GM19372 (cell line): ENCODE measurements at regions not wholly inside any gene's neighbourhood (a gene's known extent, or its start where the extent isn't known, plus 50 kb on each side); places are given as distances from the start of the nearest gene placed in this dataset.

Source experiments
- ATAC-seq: cut with Tn5 transposase; IDR thresholded peaks from one replicate; pipeline ENCODE4 v1.9.1; 2021; ENCODE audit warnings: mild to moderate bottlenecking, low read depth, moderate library complexity; ENCODE audit not compliant: unreplicated experiment

DNA sequence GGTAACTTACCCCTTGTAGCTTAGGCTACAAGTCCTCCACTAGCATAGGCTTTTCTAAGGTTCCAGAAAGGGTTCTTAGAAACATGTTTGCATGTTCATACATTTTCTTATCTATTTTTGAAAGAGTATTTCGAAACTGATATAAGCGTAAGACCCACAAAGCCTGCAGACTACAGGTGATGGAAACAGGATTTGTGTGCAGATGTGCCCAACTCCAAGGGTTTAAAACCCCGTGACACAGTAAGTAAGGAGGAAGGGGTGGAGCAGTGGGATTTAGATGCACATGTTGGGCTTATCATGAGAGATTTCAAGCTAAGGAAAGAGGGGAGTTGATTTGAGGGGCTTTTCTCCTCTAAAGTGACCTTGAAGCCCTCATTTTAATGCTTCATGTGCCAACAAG, 164.7 kb downstream of the LTN1 start:
- ATAC-seq: no peak

DNA sequence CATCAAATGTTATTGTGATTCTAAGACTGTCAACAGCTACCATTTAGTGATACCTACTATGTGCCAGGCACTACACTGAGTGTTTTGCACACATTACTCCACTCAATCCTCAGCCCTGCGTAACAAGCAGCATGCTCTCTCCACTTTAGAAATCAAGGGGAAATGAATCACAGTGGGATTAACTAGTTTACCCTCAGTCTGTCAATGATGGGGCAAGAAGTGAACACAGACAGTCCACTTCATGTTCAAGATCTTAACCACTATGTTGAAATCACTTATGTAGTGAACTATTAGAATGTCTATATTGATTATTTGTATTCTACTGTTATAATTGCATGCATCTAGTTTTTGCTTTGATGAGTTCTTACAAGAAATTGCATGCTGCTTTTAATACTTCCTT, 165.3 kb downstream of the LTN1 start:
- ATAC-seq: no peak

DNA sequence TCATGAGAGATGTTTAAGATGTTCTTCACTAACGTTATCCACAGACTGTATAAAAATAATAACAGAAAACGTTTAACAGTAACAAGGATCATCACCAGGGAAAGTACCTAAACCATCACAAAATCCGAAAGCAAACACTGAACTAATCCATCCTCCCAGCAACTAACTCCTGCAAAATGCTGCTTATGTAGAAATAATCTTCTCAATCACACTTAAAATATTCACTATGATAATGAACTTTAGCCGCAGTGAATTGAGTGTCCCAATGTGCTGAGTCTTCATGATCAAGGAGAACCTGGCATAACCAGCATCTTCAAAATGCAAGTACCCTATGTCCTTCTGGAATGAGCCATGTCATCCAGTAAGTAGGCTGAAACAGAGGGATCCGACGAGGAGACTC, 166.1 kb downstream of the LTN1 start:
- no peak for ATAC-seq

DNA sequence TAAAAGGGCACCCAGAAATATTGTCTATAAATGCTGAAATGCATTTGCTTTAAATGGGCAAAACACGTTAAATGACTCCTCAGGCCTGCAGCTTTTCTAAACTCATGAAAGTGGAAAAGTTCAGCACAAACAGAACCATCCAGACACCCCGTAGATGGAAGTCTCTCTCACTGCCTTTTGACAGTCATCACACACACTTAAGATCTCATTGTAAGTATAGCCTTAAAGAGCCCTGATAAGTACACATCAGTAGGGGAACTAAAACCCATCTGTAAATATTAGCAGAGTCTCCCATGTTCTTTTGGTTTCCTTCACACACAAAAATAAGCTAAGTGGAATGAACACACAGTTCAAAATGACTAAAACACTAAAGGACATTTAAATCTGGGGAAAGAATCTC, 166.7 kb downstream of the LTN1 start:
- ATAC-seq: no peak

DNA sequence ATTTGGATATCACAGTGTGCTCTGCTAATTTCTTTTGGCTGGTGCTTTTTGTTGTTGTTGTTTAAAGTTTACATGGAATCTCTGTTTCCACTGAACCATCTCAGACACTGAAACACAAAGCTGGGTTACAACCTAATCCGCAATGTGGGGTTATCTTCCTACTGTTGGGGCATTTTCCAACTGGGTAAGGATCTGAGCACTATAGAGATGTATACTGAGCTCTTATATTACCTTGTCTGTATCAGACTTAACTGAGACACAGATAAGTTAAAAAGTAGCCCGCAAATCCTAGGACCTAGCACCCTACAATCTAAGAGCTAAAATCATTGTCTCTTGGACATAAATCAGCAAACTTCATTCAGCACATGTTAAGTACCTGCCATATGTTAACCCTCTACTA, 169.2 kb downstream of the LTN1 start:
- no peak for ATAC-seq

DNA sequence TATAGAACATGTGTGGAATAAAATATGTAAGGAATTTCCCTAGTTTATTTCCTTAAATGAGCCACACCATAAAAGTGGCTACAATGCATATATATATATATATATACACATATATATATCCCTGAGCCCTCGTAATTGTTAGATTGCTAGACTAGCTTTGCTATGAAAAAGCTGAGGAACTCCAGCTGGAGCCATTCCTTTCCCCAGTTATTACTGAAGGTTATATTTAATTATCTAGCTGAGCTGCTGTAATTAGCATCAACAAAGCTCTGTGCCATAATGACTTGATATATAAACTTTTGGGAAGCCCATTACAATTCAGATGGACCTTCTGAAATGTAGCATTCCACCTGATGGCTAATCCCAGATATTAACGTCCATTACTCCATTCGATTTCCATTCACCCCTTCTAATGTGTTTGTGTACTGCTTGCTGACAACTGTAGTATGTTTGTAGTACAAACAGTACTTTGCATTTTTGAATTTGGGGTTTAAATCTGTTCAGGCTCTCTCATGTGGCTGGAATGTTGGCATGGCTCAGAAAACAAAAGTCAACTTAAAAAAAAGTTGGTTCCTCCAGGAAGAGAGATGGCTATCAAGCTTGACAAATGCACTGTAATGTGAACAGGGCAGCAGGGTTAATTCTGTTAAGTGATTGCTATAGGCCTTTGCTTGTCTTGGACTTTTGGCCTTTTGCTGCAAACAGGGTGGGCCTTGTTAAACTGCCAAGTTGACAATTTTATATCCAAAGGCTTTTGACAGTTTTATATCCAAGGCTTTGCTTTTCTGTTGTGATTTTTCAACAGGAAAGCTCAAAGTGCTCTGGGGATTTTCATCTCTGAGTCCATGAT, 170.0 kb downstream of the LTN1 start:
- ATAC-seq: no peak

DNA sequence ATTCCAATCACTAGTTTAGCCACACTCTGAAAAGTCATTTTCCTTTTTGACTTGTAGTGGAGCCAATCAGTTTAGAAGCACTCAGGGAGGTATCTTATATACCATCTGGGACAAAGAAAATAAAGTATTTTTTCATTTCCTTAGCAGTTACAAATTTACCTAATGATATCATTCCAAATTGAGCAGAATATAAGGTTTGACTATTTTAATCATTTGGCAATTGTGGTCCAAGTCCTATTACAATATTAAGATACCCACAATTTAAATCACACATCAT, 170.6 kb downstream of the LTN1 start:
- ATAC-seq: no peak

DNA sequence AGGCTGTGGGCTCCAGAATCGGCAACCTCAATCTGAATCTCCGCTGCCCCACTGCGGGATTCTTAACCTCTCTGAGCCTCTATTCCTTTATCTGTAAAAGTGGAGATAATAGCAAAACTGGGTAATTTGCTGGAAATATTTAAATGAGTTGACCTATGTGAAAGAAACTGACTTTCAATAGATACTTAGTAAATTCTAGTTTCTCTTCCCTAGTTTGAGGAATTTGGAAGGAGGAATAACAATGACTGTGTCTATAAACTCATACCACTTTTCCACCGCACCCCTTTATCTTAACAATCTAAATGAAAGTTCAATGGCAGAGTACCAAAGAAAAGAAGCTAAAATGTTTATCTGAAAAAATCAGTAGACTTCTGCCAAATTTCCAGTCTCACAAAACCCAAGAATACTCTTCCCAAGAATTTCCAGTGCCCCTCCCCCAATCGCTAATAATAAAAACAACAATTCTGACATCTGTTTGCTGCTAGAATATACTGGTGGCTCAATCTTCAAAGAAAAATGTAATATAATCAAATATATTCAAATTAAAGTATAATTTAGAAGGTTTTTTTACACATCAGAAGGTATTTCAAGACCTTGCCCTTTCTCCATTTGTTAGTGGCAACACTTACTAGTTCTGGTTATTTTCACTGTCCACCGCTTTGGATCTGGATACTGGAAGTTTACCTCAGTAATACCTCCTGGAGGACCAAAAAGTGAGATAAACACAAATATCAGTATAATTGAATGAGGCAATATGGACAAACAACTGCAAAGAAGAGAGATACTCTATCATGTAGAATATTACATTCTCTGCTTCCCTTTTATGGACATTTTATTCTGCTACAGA, 171.2 kb downstream of the LTN1 start:
- no peak for ATAC-seq

DNA sequence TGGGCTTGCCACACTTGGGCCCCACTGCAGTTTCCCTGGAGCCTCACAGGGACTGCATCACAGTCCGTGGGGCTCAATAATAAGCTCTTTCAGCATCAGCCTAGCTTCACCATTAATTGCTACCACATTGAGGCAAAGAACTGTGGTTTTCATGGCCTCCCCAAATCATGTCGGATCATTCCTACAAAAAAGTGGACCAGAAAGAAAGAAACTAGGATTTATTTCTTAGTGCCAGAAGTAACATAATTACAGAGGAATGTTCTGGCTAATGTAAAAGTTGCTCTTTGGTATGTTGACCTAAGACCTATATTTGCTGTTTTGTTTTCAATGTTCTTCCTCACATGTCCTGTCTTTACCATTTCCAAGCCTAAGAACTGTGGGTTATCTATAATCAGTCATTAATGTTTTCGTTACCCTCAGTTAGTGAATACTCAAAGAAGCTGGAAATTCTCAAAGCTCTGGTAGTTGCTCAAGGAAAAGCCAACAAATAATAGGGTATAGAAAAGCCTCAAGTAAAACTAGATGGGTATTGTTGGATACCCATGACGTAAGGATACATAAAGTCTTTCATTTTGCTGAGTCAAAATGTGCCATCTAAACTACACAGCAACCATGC, 173.9 kb downstream of the LTN1 start:
- ATAC-seq: no peak

DNA sequence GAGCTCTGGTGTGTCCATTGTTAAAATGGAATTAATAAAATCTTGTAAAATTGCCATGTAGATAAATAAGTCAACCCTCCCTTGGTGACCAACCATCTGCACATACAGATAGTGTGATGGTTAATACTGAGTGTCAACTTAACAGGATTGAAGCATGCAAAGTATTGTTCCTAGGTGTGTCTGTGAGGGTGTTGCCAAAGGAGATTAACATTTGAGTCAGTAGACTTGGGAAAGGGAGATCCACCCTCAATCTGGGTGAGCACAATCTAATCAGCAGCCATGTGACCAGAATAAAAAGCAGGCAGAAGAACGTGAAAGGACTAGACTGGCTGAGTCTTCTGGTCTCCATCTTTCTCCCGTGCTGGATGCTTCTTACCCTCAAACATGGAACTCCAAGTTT, 174.8 kb downstream of the LTN1 start:
- no peak for ATAC-seq

DNA sequence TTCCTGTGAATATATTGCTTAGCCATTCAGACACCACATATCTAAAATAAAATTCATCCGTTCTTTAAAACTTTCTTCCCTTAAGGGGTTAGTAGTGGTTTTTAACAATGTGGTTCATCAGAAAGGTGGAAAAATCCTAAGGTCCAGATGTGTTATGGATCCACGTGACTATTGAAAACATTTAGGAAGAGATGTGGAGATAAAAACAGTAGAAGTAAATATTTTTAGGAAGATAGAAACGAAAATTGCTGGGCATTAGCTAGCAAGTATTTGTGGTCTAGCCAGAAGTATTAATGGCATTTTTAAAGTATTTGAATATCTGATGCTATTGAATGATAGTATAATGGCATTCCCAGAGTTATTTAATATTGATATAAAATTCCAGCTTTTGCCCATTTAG, 180.8 kb downstream of the LTN1 start:
- ATAC-seq: no peak

DNA sequence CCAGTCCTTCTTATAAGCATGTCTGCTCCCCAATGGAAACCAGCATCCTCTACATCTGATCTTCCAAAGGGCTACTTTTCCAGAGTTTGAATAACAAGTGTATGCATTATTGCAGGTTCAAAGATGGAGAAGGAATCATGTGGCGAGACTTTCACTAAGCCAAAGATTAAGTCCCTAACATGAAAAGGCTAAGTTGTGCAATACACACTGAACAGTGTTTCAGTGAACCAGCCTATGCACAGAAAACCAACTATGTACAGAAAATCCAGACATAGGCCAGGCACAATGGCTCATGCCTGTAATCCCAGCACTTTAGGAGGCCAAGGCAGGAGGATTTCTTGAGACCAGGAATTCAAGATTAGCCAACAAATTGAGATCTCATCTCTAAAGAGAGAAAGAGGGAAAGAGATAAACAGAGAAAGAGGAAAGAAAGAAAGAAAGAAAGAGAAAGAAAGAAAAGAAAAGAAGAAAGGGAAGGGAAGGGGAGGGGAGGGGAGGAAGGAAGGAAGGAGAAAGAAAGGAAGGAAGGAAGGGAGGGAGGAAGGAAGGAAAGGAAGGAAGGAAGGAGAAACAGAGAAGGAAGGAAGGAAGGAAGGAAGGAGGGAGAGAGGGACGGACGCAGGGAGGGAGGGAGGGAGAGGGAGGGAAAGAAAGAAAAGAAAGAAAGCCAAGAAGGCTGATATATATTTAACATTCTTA, 181.7 kb downstream of the LTN1 start:
- no peak for ATAC-seq

DNA sequence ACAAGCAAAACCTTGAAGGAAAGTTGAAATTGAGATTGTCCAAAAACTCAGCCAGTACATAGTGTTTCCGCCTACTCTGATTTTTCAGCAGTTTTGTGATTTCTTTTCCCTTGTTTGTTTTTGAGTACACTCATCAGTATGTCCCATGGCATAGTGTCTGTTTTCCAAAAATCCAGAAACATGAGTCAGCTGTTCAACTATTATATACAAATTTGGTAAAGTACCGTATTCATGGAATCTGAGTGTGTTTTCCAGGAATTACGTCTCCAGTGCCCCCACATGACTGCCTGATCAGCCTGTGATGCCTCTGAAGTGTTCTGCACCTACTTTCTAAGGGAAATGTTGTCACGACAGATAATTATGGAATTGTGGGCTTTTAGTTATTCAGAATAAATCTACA, 186.8 kb downstream of the LTN1 start:
- no peak for ATAC-seq

DNA sequence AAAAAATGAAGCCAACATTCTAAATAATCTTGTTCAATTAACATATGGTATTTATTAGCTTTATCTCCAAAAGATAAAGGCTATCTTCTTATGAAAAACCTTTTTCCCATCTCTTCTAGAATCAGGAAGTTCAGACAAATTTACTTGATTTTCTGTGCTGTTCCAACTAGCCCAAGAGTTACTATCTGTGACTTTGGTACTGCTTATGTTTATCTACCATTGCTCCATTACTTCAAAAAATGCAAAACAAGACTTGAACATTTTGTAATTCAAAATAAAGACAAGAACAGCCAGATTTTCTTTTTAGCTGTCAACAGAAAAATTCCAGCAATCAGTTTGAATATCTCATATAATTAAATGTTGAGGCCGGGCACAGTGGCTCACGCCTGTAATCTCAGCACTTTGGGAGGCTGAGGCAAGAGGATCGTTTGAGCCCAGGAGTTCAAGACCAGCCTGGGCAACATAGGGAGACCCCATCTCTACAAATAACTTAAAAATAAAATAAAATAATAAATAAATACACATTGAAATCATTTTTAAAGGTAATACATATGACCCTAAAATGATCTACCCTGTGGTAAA, 188.5 kb downstream of the LTN1 start:
- ATAC-seq: no peak

DNA sequence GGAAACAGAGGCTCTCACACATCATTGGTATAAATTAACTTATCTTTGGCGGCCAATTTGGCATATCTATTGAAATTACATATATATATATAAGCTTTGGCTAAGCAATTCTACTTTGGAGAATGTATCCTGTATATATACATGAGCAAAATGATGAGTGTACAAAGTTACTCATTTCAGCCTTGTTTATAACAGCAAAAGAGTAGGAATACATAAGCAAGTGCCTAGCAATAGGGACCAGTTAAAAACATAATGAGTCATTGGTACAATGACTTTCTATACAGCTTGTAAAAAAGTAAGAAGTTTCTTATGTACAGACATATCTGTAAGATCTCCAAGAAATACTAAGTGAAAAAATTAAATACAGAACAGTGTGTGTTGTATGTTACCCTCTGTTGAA, 190.8 kb downstream of the LTN1 start:
- no peak for ATAC-seq

DNA sequence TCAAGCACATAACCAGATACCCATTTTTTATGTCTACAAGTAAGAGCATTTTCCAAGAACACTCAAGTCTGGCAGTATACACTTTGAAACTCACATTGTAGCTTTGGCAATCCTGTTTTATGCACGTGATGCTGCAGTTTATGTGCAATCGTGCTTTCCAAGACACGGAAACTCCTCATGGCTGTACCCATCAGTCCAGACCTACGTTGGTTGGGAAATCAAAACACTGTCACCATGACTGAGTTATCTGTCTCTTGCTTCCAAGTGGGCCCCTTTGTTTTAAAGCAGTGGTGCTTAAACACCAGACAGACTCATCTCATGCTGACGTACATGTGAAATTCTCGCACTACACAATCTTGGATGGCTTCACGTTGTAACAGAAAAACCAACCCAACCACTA, 192.8 kb downstream of the LTN1 start:
- ATAC-seq: no peak

DNA sequence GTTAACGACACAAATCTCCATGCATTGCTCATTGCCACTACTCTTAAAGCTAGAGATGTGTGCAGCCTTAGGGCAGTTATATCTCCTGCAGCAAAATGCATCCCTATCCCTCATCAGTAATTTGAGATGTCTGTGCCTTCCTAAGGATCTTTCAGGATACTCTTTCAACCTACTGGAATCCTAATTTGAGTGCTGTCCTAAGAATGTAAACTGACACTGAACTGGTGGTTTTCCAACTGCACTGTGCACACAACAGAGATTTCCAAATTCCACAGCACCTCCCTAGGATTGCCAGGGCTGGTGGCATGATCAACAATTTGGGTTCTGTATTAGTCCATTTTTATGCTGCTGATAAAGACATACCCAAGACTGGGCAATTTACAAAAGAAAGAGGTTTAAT, 193.9 kb downstream of the LTN1 start:
- no peak for ATAC-seq

DNA sequence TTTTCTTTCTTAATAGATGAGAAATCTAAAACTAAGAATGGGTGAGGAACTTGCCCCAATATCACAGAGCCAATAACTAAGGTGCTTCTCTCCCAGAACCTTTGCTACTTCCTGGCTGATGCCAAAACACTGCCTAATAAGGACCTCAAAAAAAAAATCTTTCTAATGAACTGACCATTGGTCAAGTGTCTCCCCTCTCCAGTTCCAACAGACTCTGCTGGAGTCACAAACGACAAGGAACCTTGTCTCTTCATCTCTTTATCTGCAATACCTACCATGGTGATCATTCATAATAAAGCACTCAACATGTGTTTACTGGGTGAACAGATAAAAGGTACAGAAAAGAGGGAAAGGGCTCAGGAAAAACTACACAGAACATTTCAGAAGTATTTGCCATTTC, 197.4 kb downstream of the LTN1 start:
- no peak for ATAC-seq

DNA sequence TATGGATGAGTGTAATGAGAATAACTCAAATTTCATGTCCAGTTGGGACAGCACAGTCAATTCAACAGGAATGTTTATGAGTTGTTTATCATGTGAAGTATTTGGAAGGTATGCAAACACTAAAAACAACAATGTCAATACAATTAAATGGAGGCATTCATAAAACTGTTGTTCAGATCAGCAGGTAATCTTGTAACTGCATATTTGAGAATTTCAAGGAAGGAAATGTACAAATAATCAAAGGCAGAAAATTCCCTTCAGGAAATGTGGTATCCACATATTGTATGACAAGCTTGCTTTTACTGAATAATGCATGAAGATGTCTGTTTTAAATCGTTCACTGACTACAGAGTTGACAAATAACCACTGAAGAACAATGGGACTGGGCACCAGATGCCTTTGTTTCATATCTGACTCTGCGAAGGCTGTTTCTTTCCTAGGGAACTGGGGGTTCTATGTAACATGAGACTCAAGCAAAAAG, 198.3 kb downstream of the LTN1 start:
- ATAC-seq: no peak

DNA sequence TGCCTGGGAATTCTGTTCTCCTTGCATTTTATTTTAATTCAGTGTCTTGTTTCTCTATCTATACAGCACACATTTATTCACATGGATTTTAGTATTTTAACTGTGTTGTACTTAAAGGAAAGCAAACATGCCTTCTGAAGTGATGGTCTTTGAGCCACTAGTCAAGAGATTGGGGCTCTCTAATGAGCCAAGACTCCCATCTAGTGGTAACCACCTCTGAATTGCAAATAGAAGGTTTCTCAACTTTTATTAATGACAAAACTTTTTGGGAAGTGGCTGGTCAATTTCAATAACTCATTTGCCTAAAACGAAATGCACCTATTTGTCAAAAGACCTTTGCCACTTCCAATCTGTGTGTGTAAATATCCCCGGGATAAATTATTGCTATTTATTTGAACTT, 199.6 kb downstream of the LTN1 start:
- no peak for ATAC-seq
